Smooth muscle cell of the brain vasculature (primary cell): ENCODE measurements at regions not wholly inside any gene's neighbourhood (a gene's known extent, or its start where the extent isn't known, plus 50 kb on each side); places are given as distances from the start of the nearest gene placed in this dataset.
"Not testable (repeated sequence)": the region's sequence is repeated elsewhere in the genome, so short reads cannot be mapped to it uniquely, and the experiment has no call there.

Source experiments
- DNase-seq: peaks from one replicate; pipeline ENCODE4 v3.0.0-alpha.2; 2012; ENCODE audit warnings: low read depth, low spot score

- DNase-seq: no peak
Measured at GRCh38 chr1:30460661-30461060, 262.7 kb downstream of the MATN1 start.

- not testable (repeated sequence) for DNase-seq
Measured at GRCh38 chr1:30458730-30459485, 264.5 kb downstream of the MATN1 start.

- DNase-seq: no peak
Measured at GRCh38 chr1:30452925-30453324, 270.5 kb downstream of the MATN1 start.

GRCh38 chr1:30452170-30452569 lies 271.2 kb downstream of the MATN1 start:
- DNase-seq: no peak

GRCh38 chr1:30451532-30452125 lies 271.8 kb downstream of the MATN1 start:
- DNase-seq: no peak

- DNase-seq: no peak
Measured at GRCh38 chr1:30450818-30451233, 272.6 kb downstream of the MATN1 start.

GRCh38 chr1:30450148-30450817 lies 273.1 kb downstream of the MATN1 start:
- no peak for DNase-seq

- no peak for DNase-seq
Measured at GRCh38 chr1:30449428-30450147, 273.8 kb downstream of the MATN1 start.

GRCh38 chr1:30449003-30449402 lies 274.4 kb downstream of the MATN1 start:
- no peak for DNase-seq

GRCh38 chr1:30447701-30448100 lies 275.7 kb downstream of the MATN1 start:
- DNase-seq: no peak

GRCh38 chr1:30447080-30447479 lies 276.3 kb downstream of the MATN1 start:
- DNase-seq: no peak

GRCh38 chr1:30446508-30446907 lies 276.9 kb downstream of the MATN1 start:
- DNase-seq: no peak

GRCh38 chr1:30446095-30446494 lies 277.3 kb downstream of the MATN1 start:
- no peak for DNase-seq

- no peak for DNase-seq
Measured at GRCh38 chr1:30445449-30445848, 277.9 kb downstream of the MATN1 start.

GRCh38 chr1:30444850-30445249 lies 278.5 kb downstream of the MATN1 start:
- no peak for DNase-seq

- DNase-seq: no peak
Measured at GRCh38 chr1:30444401-30444800, 279.0 kb downstream of the MATN1 start.

GRCh38 chr1:30438274-30438673 lies 285.1 kb downstream of the MATN1 start:
- DNase-seq: not testable (repeated sequence)

GRCh38 chr1:30437059-30437576 lies 286.3 kb downstream of the MATN1 start:
- no peak for DNase-seq

- DNase-seq: no peak
Measured at GRCh38 chr1:30427545-30427944, 295.8 kb downstream of the MATN1 start.

- no peak for DNase-seq
Measured at GRCh38 chr1:30425046-30425445, 298.3 kb downstream of the MATN1 start.

GRCh38 chr1:30423570-30423969 lies 299.8 kb downstream of the MATN1 start:
- no peak for DNase-seq

GRCh38 chr1:30422251-30422650 lies 301.1 kb downstream of the MATN1 start:
- DNase-seq: no peak
